ENCODE measurements at regions not wholly inside any gene's neighbourhood (a gene's known extent, or its start where the extent isn't known, plus 50 kb on each side); places are given as distances from the start of the nearest gene placed in this dataset.
"Not testable (repeated sequence)": the region's sequence is repeated elsewhere in the genome, so short reads cannot be mapped to it uniquely, and the experiment has no call there.

GRCh38 chr3:48070030-48070429, 53.8 kb upstream of the MAP4 start:
- DNase-seq (ENCODE audit: low spot score in 2 of 2), result no peak
- H3K27ac ChIP-seq, result peak overlapping the region in 1 of 4 donors; percentile 18
- H3K4me1 ChIP-seq, result peaks cover 0 to 64% (median 7%) of the 10 kb centered on the region in 4 donors
- H3K27me3 ChIP-seq, result no peaks in the 10 kb centered on the region
- 95 to 98% methylated on average over 2 of the region's 2 CpGs for WGBS, 2 donors
- TF ChIP-seq CTCF (IDR thresholded peaks at IDR 0.05) (no peak), EP300 (IDR thresholded peaks at IDR 0.05) (no peak), POLR2A (IDR thresholded peaks at IDR 0.05) (no peak)
- H3K36me3 ChIP-seq, result peaks cover 0 to 17% (median 0%) of the 10 kb centered on the region in 3 donors
- H3K4me3 ChIP-seq, result no peak overlapping the region
- no peaks in the 10 kb centered on the region for H3K9me3 ChIP-seq

- H3K9me3 ChIP-seq, result no peaks in the 10 kb centered on the region
- no peak for TF ChIP-seq EP300 (IDR thresholded peaks at IDR 0.05)
- TF ChIP-seq CTCF (IDR thresholded peaks at IDR 0.05), result no peak
- no peak for TF ChIP-seq POLR2A (IDR thresholded peaks at IDR 0.05)
- DNase-seq (ENCODE audit: low spot score in 2 of 2), result no peak
- peaks cover 0 to 14% (median 0%) of the 10 kb centered on the region in 3 donors for H3K36me3 ChIP-seq
- H3K4me3 ChIP-seq, result no peak overlapping the region
- H3K27me3 ChIP-seq, result no peaks in the 10 kb centered on the region
- H3K27ac ChIP-seq, result peak overlapping the region in 2 of 4 donors; percentile 2 to 4
- H3K4me1 ChIP-seq, result peaks cover 0 to 68% (median 9%) of the 10 kb centered on the region in 4 donors
These were observed 53.1 kb upstream of the MAP4 start for GRCh38 chr3:48069339-48069738.

- Histone ChIP-seq H3K4me1 (peaks cover 0 to 72% (median 10%) of the 10 kb centered on the region in 4 donors), H3K27me3 (no peaks in the 10 kb centered on the region), H3K36me3 (peaks cover 0 to 14% (median 0%) of the 10 kb centered on the region in 3 donors), H3K4me3 (no peak overlapping the region), H3K27ac (peak overlapping the region in 1 of 4 donors; percentile 4), H3K9me3 (no peaks in the 10 kb centered on the region)
- WGBS, 2 donors, result 23 to 37% methylated on average over 1 of the region's 1 CpG
- no peak for DNase-seq (ENCODE audit: low spot score in 2 of 2)
- TF ChIP-seq CTCF (IDR thresholded peaks at IDR 0.05) (no peak), POLR2A (IDR thresholded peaks at IDR 0.05) (no peak)
These were observed 52.7 kb upstream of the MAP4 start for GRCh38 chr3:48068886-48069285.

GRCh38 chr3:48068320-48068719, 52.1 kb upstream of the MAP4 start:
- not testable (repeated sequence) for DNase-seq (ENCODE audit: low spot score in 2 of 2); H3K27ac ChIP-seq; H3K9me3 ChIP-seq; H3K4me3 ChIP-seq; H3K27me3 ChIP-seq
- 97 to 98% methylated on average over 10 of the region's 10 CpGs for WGBS, 2 donors
- H3K36me3 ChIP-seq, result peaks cover 0 to 14% (median 0%) of the 10 kb centered on the region in 3 donors
- H3K4me1 ChIP-seq, result peaks cover 0 to 77% (median 10%) of the 10 kb centered on the region in 4 donors

- WGBS, 2 donors, result 83 to 93% methylated on average over 4 of the region's 4 CpGs
These were observed 51.1 kb upstream of the MAP4 start for GRCh38 chr3:48067271-48067670.

More at GRCh38 chr3:48067271-48067670, 51.1 kb upstream of the MAP4 start:
- DNase-seq (ENCODE audit: low spot score in 2 of 2), result no peak
- TF ChIP-seq EP300 (IDR thresholded peaks at IDR 0.05) (no peak), CTCF (IDR thresholded peaks at IDR 0.05) (no peak), POLR2A (IDR thresholded peaks at IDR 0.05) (no peak)
- H3K27me3 ChIP-seq, result no peaks in the 10 kb centered on the region
- no peak overlapping the region for H3K4me3 ChIP-seq
- H3K9me3 ChIP-seq, result no peaks in the 10 kb centered on the region
- H3K36me3 ChIP-seq, result peaks cover 0 to 14% (median 0%) of the 10 kb centered on the region in 3 donors
- no peak overlapping the region for H3K27ac ChIP-seq
- peaks cover 0 to 73% (median 10%) of the 10 kb centered on the region in 4 donors for H3K4me1 ChIP-seq

Measured in tibial nerve (tissue), 4 donors.